ENCODE measurements at regions not wholly inside any gene's neighbourhood (a gene's known extent, or its start where the extent isn't known, plus 50 kb on each side); places are given as distances from the start of the nearest gene placed in this dataset.

DNA sequence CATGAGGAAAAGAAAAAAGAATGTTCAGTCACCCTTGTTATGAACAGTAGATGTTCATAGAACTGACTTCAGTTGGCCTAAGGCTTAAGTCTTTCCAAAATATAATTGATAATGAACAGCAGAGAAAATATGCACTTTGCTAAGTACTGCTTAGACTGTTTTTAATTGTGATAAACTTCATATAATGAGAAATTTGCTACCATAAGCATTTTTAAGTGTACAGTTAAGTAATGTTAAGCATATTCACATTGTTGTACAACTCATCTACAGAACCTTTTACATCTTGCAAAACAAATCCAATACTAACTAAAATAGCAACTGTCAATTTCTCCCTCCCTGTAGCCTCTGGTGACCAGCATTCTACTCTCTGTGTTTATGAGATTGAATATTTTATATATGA lies 792.2 kb upstream of the LCORL start:
- no peak for DNase-seq (ENCODE audit: low read depth)

- no peak for DNase-seq (ENCODE audit: low read depth)
Measured at GRCh38 chr4:18813055-18813454, 791.5 kb upstream of the LCORL start.

DNA sequence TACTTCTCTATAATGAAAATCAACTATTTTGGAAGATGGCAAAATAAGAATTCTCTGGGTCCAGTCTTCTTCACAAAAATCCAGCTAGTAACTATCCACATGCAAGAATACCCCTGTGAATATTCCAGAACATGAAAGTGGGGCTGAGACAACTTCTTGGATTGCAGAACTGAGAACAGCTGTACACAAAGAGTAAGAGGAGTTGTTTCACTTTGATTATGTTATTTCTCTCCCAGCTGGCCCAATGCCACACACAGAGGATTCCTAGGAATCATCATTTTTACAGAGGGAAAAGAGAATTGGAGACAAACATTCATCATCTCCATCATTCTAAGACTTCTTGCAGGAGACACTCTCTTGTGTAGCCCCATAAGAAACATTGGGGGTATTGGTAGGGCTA lies 782.2 kb upstream of the LCORL start:
- DNase-seq (ENCODE audit: low read depth): no peak

GRCh38 chr4:18798123-18798522 lies 776.6 kb upstream of the LCORL start:
- peak; percentile 53 for DNase-seq (ENCODE audit: low read depth)

- no peak for DNase-seq (ENCODE audit: low read depth)
Measured at GRCh38 chr4:18795794-18796193, 774.2 kb upstream of the LCORL start.

DNA sequence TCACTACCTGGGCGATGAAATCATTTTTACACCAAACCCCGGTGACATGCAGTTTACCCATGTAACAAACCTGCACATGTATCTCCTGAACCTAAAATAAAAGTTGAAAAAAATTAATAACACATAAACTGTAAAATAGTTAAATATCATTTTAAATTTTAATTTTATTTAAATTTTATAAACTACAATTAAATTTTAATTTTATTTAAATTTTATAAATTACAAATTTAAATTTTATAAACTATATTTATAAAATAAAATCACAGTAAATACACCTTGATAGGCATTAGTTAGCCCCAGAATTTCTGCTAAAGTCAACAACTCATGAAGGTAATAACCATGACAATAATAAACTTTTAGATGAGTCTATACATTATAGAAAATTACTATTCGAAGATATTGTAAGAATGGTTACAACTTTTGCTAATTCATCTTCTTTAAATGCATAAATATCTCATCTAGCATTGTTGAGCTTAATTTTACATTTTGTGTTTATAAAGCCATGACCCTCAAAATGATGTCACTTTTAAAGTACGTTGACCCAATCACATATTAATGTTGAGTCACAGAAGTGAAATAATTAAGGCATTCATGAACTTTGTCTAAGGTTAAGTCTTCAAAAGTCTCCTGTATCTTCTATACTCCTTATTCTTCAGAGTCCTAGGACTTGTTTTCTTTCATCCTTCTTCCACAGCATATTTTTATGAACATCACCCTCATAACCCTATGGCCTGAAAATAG lies 755.8 kb upstream of the LCORL start:
- no peak for DNase-seq (ENCODE audit: low read depth)

- no peak for DNase-seq (ENCODE audit: low read depth)
Measured at GRCh38 chr4:18767921-18768320, 746.4 kb upstream of the LCORL start.

- peak; percentile 45 for DNase-seq (ENCODE audit: low read depth)
Measured at GRCh38 chr4:18756671-18757070, 735.1 kb upstream of the LCORL start.

- no peak for DNase-seq (ENCODE audit: low read depth)
Measured at GRCh38 chr4:18754180-18754579, 732.6 kb upstream of the LCORL start.

DNA sequence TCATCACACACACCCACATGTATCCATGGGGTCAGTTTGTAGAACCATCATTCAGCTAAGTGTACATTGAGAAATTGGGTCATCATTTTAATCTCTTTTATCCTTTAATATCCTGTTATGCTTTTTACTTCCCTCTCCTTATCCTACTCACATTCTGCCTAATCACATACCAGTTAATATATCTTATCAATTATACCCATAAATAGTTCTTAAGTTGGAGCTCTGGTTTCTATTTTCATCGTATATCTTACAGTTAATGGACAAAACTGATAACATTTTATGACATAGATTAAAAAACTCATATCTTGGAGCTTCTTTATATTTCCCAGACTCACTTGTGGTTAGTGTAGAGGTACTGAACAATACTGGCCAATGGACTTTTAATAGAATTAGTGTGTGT lies 729.5 kb upstream of the LCORL start:
- DNase-seq (ENCODE audit: low read depth): no peak

DNA sequence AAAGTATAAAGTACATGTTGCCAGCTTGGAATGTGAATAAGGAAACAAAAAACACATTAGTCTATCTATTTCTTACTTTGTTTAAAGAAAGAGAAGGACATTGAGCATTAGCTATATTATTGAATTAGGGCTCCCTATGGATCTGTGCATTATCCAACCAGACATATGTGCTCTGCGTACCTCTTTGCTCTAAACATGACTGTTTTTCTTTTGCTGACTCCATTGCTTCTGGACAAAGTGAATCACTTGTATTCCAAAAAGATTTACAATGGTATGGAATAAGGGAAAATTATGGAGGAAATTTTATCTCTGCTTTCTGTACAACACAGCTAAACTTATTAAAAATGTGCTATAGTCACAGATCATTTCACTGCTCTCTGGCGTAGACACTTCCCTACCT lies 727.8 kb upstream of the LCORL start:
- no peak for DNase-seq (ENCODE audit: low read depth)

DNA sequence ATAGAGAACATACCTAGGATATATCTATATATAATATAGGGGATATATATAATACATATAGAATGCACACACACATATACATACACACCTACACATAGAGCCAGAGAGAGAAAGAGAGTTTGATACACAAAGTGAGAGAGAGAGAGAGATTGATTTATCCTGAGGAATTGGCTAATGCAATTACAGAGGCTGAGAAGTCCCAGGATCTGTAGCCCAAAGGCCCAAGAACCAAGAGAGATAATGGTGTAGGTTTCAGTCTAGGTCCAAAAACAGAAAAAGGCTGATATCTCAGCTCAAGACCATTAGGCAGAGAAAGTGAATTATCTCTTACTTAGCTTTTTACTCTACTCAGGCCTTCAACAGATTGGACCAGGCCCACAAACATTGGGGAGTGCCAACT lies 715.0 kb upstream of the LCORL start:
- no peak for DNase-seq (ENCODE audit: low read depth)

GRCh38 chr4:18735740-18736268 lies 714.2 kb upstream of the LCORL start:
- no peak for DNase-seq (ENCODE audit: low read depth)

GRCh38 chr4:18734405-18734804 lies 712.9 kb upstream of the LCORL start:
- DNase-seq (ENCODE audit: low read depth): no peak

DNA sequence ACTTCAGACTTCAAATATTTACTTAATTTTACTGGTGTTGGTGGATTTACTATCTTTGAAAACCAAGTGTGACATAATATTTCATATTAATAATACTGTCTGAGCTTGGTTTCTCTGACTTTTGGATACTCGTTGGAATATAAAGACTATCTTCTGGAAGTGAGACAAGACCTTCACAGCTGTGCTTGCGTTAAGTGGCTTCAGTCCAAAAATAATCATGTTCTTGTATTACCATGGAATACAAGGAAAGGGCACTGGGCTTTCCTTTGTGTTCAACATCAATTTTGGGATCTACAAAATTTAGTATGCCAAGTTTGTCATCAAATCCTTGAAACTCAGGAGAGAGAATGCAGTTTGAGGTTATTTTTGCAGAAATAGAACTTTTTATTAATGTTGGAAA lies 712.4 kb upstream of the LCORL start:
- no peak for DNase-seq (ENCODE audit: low read depth)

- no peak for DNase-seq (ENCODE audit: low read depth)
Measured at GRCh38 chr4:18722748-18723191, 701.2 kb upstream of the LCORL start.

DNA sequence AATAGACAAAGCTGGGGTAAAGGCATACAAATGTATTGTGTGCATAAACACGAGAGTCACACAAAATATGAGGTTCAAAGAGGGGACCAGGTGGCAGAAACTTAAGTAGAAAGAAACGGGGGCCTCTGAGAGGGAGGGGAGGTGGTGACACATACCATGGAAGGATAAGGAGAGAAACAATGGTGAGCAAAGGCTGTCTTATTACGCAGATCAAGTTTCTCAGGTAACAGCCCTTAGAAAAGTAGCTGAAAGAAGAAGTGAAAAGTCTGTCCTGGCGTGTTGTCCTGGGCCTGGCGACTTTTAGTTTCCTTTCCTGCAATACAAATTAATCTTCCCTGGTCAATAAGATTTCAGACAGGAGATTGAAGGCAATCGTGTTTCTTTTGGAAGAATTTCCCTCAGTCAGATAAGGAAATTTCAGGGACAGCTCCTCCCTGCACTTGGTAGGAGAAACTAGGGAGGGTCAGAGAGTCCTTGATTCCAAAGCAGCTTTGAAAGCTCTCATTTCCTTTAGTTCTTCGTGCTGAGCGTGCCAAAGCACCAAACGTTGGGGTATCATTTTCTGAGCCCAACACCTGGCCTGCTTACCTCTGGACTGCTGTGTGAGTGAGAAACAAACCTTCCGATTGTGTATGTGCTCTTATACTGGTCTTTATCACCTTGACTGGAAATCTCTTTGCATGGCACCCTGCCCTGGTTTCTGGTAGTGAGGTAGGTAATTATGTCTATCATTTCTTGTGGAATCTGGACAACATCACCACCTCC lies 676.7 kb upstream of the LCORL start:
- no peak for DNase-seq (ENCODE audit: low read depth)

- DNase-seq (ENCODE audit: low read depth): peak; percentile 17
Measured at GRCh38 chr4:18695733-18696527, 674.4 kb upstream of the LCORL start.

GRCh38 chr4:18691431-18692200 lies 670.1 kb upstream of the LCORL start:
- DNase-seq (ENCODE audit: low read depth): no peak

GRCh38 chr4:18690291-18690955 lies 668.9 kb upstream of the LCORL start:
- DNase-seq (ENCODE audit: low read depth): no peak
